ENCODE measurements at regions not wholly inside any gene's neighbourhood (a gene's known extent, or its start where the extent isn't known, plus 50 kb on each side); places are given as distances from the start of the nearest gene placed in this dataset.

- TF ChIP-seq CTCF (IDR thresholded peaks at IDR 0.05; ENCODE audit: insufficient read depth, low read depth, low read length) (no peak), EZH2 (IDR thresholded peaks at IDR 0.05; ENCODE audit: insufficient read depth, low read length) (no peak)
Observed at GRCh38 chr10:63066606-63067005, 66.5 kb upstream of the NRBF2 start.
